Gastroesophageal sphincter (tissue), 4 donors: ENCODE measurements at regions not wholly inside any gene's neighbourhood (a gene's known extent, or its start where the extent isn't known, plus 50 kb on each side); places are given as distances from the start of the nearest gene placed in this dataset.

Experiments used
- ATAC-seq: fragments of 150-250 bp; one replicate; pipeline ENCODE4 v1.9.1; 2016; ENCODE audit warnings: mild to moderate bottlenecking, moderate library complexity
- H3K27ac ChIP-seq, 4 donors: fragments of 200-600 bp; sonication (generic) in 3 of 4; 1 replicate in 3 of 4; 2 replicates in 1 of 4; pipeline ENCODE4 v1.5.1; 2016 to 2019
- H3K27me3 ChIP-seq: fragments of 200-600 bp; sonication (generic); one replicate; pipeline ENCODE4 v1.5.1; 2019
- H3K36me3 ChIP-seq, 2 donors: fragments of 200-600 bp; sonication (generic); one replicate each; pipeline ENCODE4 v1.5.1; 2019; ENCODE audit warnings: control low read depth in 1 of 2
- H3K4me1 ChIP-seq, 3 donors: fragments of 200-600 bp; sonication (generic); 1 replicate in 2 of 3; 2 replicates in 1 of 3; pipeline ENCODE4 v1.5.1; 2016 to 2019; ENCODE audit warnings: control low read depth in 2 of 3
- H3K4me3 ChIP-seq, 2 donors: fragments of 200-600 bp; sonication (generic); one replicate each; pipeline ENCODE4 v1.5.1; 2019; ENCODE audit warnings: mild to moderate bottlenecking in 1 of 2, moderate library complexity in 1 of 2
- H3K9me3 ChIP-seq, 3 donors: fragments of 200-600 bp; sonication (generic); one replicate each; pipeline ENCODE4 v1.5.1; 2017 to 2019; ENCODE audit warnings: control low read depth in 2 of 3
- EP300 ChIP-seq: sonication (generic); formaldehyde crosslinking; IDR thresholded peaks from one replicate; pipeline ENCODE4 v1.6.1; 2017; ENCODE audit warnings: antibody characterized with exemption, mild to moderate bottlenecking
- POLR2A ChIP-seq, 2 donors: fragments of 450-650 bp; IDR thresholded peaks; one replicate each; pipeline ENCODE4 v1.6.1; 2017; ENCODE audit warnings: antibody characterized with exemption in 2 of 2, mild to moderate bottlenecking in 2 of 2, moderate library complexity in 1 of 2
- POLR2AphosphoS5 ChIP-seq: sonication (generic); formaldehyde crosslinking; IDR thresholded peaks from one replicate; pipeline ENCODE4 v1.6.1; 2017; ENCODE audit warnings: antibody characterized with exemption
- WGBS, 2 donors: methylation state at CpG; one replicate each; pipeline ENCODE4 v1.1.5; 2018; ENCODE audit warnings: low coverage in 1 of 2; 5-methylcytosine and 5-hydroxymethylcytosine counted together
- TF ChIP-seq, protein P1 (sequence below), 4 experiments: fragments of 200-600 bp in 2 of 4; fragments of 450-650 bp in 2 of 4; sonication (generic) in 1 of 4; IDR thresholded peaks; one replicate each; pipeline ENCODE4 v1.5.1; 2017 to 2019; ENCODE audit warnings: antibody characterized with exemption in 4 of 4, mild to moderate bottlenecking in 2 of 4, moderate library complexity in 2 of 4

DNA sequence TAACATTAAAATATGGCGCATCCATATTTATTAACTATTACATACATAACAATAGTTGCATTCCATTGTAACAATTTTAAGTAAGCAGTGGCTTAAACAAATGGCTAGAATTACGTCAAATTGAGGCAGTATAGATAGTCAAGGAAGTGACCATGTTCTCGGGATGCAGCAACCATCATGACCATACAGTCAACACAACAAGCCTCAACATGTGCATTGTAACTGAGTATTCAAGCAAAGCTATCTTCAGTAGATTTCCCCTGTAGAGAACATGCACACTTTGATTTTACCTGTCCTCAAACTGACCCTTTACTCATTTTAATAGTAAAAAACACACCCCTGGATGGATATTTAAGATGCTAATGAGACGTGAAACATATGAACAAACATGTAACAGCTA is 356.4 kb downstream of the HINT1 start:
- TF ChIP-seq POLR2AphosphoS5 (no peak), POLR2A (IDR thresholded peaks at IDR 0.05) (no peak), EP300 (no peak)
- TF ChIP-seq, protein P1, sequence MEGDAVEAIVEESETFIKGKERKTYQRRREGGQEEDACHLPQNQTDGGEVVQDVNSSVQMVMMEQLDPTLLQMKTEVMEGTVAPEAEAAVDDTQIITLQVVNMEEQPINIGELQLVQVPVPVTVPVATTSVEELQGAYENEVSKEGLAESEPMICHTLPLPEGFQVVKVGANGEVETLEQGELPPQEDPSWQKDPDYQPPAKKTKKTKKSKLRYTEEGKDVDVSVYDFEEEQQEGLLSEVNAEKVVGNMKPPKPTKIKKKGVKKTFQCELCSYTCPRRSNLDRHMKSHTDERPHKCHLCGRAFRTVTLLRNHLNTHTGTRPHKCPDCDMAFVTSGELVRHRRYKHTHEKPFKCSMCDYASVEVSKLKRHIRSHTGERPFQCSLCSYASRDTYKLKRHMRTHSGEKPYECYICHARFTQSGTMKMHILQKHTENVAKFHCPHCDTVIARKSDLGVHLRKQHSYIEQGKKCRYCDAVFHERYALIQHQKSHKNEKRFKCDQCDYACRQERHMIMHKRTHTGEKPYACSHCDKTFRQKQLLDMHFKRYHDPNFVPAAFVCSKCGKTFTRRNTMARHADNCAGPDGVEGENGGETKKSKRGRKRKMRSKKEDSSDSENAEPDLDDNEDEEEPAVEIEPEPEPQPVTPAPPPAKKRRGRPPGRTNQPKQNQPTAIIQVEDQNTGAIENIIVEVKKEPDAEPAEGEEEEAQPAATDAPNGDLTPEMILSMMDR (IDR thresholded peaks at IDR 0.05), result no peak
- 88 to 89% methylated on average over 4 of the region's 4 CpGs for WGBS, 2 donors
- no peak overlapping the region for H3K27ac ChIP-seq

DNA sequence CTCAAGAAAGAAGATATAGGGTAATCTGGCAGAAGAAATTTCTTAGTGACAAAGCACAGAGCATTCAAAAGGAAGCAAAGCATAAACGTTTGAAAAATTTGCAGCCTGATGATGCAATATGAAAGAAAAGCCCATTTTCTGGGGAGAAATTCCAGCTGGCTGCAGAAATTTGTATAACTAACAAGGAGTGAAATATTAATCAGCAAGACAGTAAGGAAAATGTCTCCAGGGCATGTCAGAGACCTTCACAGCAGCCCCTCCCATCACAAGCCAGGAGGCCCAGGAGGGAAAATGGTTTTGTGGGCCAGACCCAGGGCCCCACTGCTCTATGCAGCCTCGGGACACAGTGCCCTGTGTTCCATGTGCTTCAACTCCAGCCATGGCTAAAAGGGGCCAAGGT is 359.4 kb downstream of the HINT1 start:
- H3K9me3 ChIP-seq, result peaks cover 0 to 8% (median 0%) of the 10 kb centered on the region in 3 donors
- no peaks in the 10 kb centered on the region for H3K36me3 ChIP-seq
- H3K27ac ChIP-seq, result no peak overlapping the region
- no peak for ATAC-seq
- TF ChIP-seq EP300 (no peak), POLR2A (IDR thresholded peaks at IDR 0.05) (no peak), POLR2AphosphoS5 (no peak)
- TF ChIP-seq, protein P1 (IDR thresholded peaks at IDR 0.05), result no peak
- H3K4me3 ChIP-seq, result no peak overlapping the region
- WGBS, 2 donors, result 13% methylated on average over 1 to 2 of the region's 2 CpGs
- H3K4me1 ChIP-seq, result no peaks in the 10 kb centered on the region
- no peaks in the 10 kb centered on the region for H3K27me3 ChIP-seq

More for the DNA sequence above, 356.4 kb downstream of the HINT1 start:
- H3K27me3 ChIP-seq, result no peaks in the 10 kb centered on the region
- no peak for ATAC-seq
- no peaks in the 10 kb centered on the region for H3K4me1 ChIP-seq
- H3K4me3 ChIP-seq, result no peak overlapping the region
- H3K9me3 ChIP-seq, result no peaks in the 10 kb centered on the region
- no peaks in the 10 kb centered on the region for H3K36me3 ChIP-seq

DNA sequence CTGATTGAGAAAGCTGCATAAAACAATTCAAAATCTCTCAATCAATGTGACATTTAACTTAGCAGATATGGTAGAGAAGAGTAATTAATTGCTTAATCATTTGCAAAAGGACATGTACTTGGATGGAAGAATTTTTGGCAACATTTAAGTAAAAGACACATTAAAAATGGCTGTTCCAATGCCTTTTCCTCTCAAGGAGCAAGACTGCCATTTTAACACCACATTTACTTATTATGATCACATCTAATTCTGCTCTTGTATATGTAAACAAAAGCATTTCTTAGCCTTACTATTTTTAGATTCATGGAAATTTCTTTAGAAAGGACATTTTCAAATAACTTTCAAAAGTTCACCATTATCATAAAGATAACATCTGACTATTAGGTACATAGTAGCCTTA is 360.0 kb downstream of the HINT1 start:
- no peaks in the 10 kb centered on the region for H3K4me1 ChIP-seq
- H3K36me3 ChIP-seq, result no peaks in the 10 kb centered on the region
- H3K27ac ChIP-seq, result no peak overlapping the region
- H3K27me3 ChIP-seq, result no peaks in the 10 kb centered on the region
- no peak for ATAC-seq
- no peak overlapping the region for H3K4me3 ChIP-seq
- peaks cover 0 to 13% (median 0%) of the 10 kb centered on the region in 3 donors for H3K9me3 ChIP-seq
- TF ChIP-seq, protein P1 (IDR thresholded peaks at IDR 0.05), result no peak
- no peak for TF ChIP-seq POLR2AphosphoS5
- no peak for TF ChIP-seq EP300
- no peak for TF ChIP-seq POLR2A (IDR thresholded peaks at IDR 0.05)

DNA sequence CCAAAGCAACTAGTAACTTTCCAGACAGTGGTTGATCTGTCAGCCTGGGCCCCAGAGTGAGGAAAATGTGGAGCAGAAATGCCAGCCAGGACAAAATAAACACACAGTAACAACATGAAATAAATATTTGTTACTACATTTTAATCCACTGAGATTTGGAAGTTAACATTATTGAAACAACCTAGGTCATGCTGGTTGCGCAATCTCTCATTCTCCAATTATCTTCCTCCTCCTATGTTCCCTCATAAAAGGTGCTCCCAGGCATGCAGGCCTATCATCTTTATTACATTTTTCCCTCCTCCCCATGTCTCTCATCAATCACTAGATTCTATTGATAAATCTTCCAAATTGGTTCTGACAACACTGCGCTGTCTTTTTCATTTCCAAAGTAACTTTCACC is 363.1 kb downstream of the HINT1 start:
- ATAC-seq, result no peak
- Histone ChIP-seq H3K9me3 (peaks cover 0 to 19% (median 0%) of the 10 kb centered on the region in 3 donors), H3K36me3 (no peaks in the 10 kb centered on the region), H3K4me1 (no peaks in the 10 kb centered on the region), H3K27ac (no peak overlapping the region), H3K27me3 (no peaks in the 10 kb centered on the region), H3K4me3 (no peak overlapping the region)
- WGBS, 2 donors, result 96 to 100% methylated on average over 2 of the region's 2 CpGs
- TF ChIP-seq POLR2AphosphoS5 (no peak), POLR2A (IDR thresholded peaks at IDR 0.05) (no peak), EP300 (no peak)
- TF ChIP-seq, protein P1 (IDR thresholded peaks at IDR 0.05), result no peak

DNA sequence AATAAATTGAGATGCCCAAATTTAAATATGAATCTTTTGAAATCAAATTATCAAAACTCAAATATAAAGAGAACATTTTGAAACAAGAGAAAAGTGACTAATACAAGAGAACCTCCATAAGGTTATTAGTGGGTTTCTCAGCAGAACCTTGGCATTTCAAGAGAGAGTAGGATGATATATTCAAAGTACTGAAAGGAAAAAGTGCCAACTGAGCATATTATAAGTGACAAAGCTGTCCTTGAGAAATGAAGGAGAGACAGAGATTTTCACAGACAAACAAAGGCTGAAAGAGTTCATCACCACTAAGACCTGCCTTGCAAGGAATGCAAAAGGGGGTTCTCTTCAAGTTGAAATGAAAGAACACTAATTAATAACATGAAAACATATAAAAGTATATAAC is 366.0 kb downstream of the HINT1 start:
- no peak for ATAC-seq
- Histone ChIP-seq H3K36me3 (no peaks in the 10 kb centered on the region), H3K27me3 (no peaks in the 10 kb centered on the region), H3K4me3 (no peak overlapping the region), H3K4me1 (no peaks in the 10 kb centered on the region), H3K27ac (no peak overlapping the region), H3K9me3 (peaks cover 0 to 19% (median 0%) of the 10 kb centered on the region in 3 donors)
- no peak for TF ChIP-seq EP300
- TF ChIP-seq, protein P1 (IDR thresholded peaks at IDR 0.05), result no peak
- TF ChIP-seq POLR2A (IDR thresholded peaks at IDR 0.05), result no peak
- no peak for TF ChIP-seq POLR2AphosphoS5
